ENCODE measurements at regions not wholly inside any gene's neighbourhood (a gene's known extent, or its start where the extent isn't known, plus 50 kb on each side); places are given as distances from the start of the nearest gene placed in this dataset.

GRCh38 chr4:32061916-32062315, 1341.7 kb downstream of the PCDH7 start:
- Histone ChIP-seq H3K36me3 (no peaks in the 10 kb centered on the region), H3K4me3 (ENCODE audit: low read depth, low read length) (no peak overlapping the region), H3K9me3 (no peaks in the 10 kb centered on the region), H3K27me3 (no peaks in the 10 kb centered on the region), H3K4me1 (no peaks in the 10 kb centered on the region)
- DNase-seq: no peak
- no peak for TF ChIP-seq CTCF (IDR thresholded peaks at IDR 0.05; ENCODE audit: low read depth, low read length)

- no peaks in the 10 kb centered on the region for H3K4me1 ChIP-seq
- no peaks in the 10 kb centered on the region for H3K36me3 ChIP-seq
- no peak overlapping the region for H3K4me3 ChIP-seq (ENCODE audit: low read depth, low read length)
- TF ChIP-seq CTCF (IDR thresholded peaks at IDR 0.05; ENCODE audit: low read depth, low read length): no peak
- H3K27me3 ChIP-seq: no peaks in the 10 kb centered on the region
- no peak for DNase-seq
- no peaks in the 10 kb centered on the region for H3K9me3 ChIP-seq
Measured at GRCh38 chr4:32073542-32073941, 1353.4 kb downstream of the PCDH7 start.

GRCh38 chr4:32087211-32087610, 1367.0 kb downstream of the PCDH7 start:
- DNase-seq: no peak
- H3K4me1 ChIP-seq: no peaks in the 10 kb centered on the region
- H3K36me3 ChIP-seq: no peaks in the 10 kb centered on the region
- no peaks in the 10 kb centered on the region for H3K27me3 ChIP-seq
- no peak overlapping the region for H3K4me3 ChIP-seq (ENCODE audit: low read depth, low read length)
- TF ChIP-seq CTCF (IDR thresholded peaks at IDR 0.05; ENCODE audit: low read depth, low read length): no peak
- no peaks in the 10 kb centered on the region for H3K9me3 ChIP-seq

- TF ChIP-seq CTCF (IDR thresholded peaks at IDR 0.05; ENCODE audit: low read depth, low read length): no peak
- Histone ChIP-seq H3K4me3 (ENCODE audit: low read depth, low read length) (no peak overlapping the region), H3K36me3 (no peaks in the 10 kb centered on the region), H3K9me3 (no peaks in the 10 kb centered on the region), H3K27me3 (no peaks in the 10 kb centered on the region), H3K4me1 (no peaks in the 10 kb centered on the region)
- no peak for DNase-seq
Measured at GRCh38 chr4:32094987-32095386, 1374.8 kb downstream of the PCDH7 start.

GRCh38 chr4:32102896-32103295, 1382.7 kb downstream of the PCDH7 start:
- no peak for DNase-seq
- H3K27me3 ChIP-seq: no peaks in the 10 kb centered on the region
- TF ChIP-seq CTCF (IDR thresholded peaks at IDR 0.05; ENCODE audit: low read depth, low read length): no peak

GRCh38 chr4:32106767-32107166, 1386.6 kb downstream of the PCDH7 start:
- H3K36me3 ChIP-seq: no peaks in the 10 kb centered on the region
- H3K4me1 ChIP-seq: no peaks in the 10 kb centered on the region
- TF ChIP-seq CTCF (IDR thresholded peaks at IDR 0.05; ENCODE audit: low read depth, low read length): no peak
- no peaks in the 10 kb centered on the region for H3K9me3 ChIP-seq
- H3K27me3 ChIP-seq: no peaks in the 10 kb centered on the region
- H3K4me3 ChIP-seq (ENCODE audit: low read depth, low read length): no peak overlapping the region
- DNase-seq: no peak

More at GRCh38 chr4:32102896-32103295, 1382.7 kb downstream of the PCDH7 start:
- no peaks in the 10 kb centered on the region for H3K9me3 ChIP-seq
- no peak overlapping the region for H3K4me3 ChIP-seq (ENCODE audit: low read depth, low read length)
- no peaks in the 10 kb centered on the region for H3K4me1 ChIP-seq
- no peaks in the 10 kb centered on the region for H3K36me3 ChIP-seq

Data from BE2C (cell line).